HL-60 (cell line): ENCODE measurements at regions not wholly inside any gene's neighbourhood (a gene's known extent, or its start where the extent isn't known, plus 50 kb on each side); places are given as distances from the start of the nearest gene placed in this dataset.

Experiments used
- DNase-seq, 2 experiments: peaks; one replicate each; pipeline ENCODE4 v3.0.0-alpha.2; 2010 to 2020; ENCODE audit warnings: low read depth in 1 of 2, low spot score in 1 of 2
- H3K27ac ChIP-seq: fragments of 250-450 bp; sonication (Bioruptor Pico); replicated peaks from 2 replicates; pipeline ENCODE4 v1.5.1; 2020; ENCODE audit warnings: mild to moderate bottlenecking, moderate library complexity
- H3K27me3 ChIP-seq: fragments of 250-450 bp; sonication (Bioruptor Pico); 2 replicates; pipeline ENCODE4 v1.5.1; 2021; ENCODE audit warnings: mild to moderate bottlenecking, moderate library complexity; ENCODE audit not compliant: insufficient read depth, poor library complexity, severe bottlenecking
- H3K4me3 ChIP-seq: replicated peaks from 2 replicates; pipeline ENCODE4 v1.5.1; 2011; ENCODE audit warnings: mild to moderate bottlenecking, control low read depth, low read length; ENCODE audit not compliant: insufficient read depth
- GABPA ChIP-seq: IDR thresholded peaks from 2 replicates; pipeline ENCODE4 v1.6.1; 2012; ENCODE audit warnings: low read depth
- POLR2AphosphoS5 ChIP-seq: IDR thresholded peaks from 2 replicates; pipeline ENCODE4 v1.6.1; 2012; ENCODE audit warnings: low read depth
- REST ChIP-seq: IDR thresholded peaks from 2 replicates; pipeline ENCODE4 v1.6.1; 2012; ENCODE audit warnings: low read depth; ENCODE audit not compliant: insufficient replicate concordance
- SPI1 ChIP-seq: IDR thresholded peaks from 2 replicates; pipeline ENCODE4 v1.6.1; 2012; ENCODE audit warnings: low read depth, mild to moderate bottlenecking, borderline replicate concordance
- TF ChIP-seq, protein P1 (sequence below): IDR thresholded peaks from one replicate; pipeline ENCODE4 v1.5.1; 2011; ENCODE audit warnings: low read length, control low read depth, inconsistent platforms; ENCODE audit not compliant: insufficient read depth

DNA sequence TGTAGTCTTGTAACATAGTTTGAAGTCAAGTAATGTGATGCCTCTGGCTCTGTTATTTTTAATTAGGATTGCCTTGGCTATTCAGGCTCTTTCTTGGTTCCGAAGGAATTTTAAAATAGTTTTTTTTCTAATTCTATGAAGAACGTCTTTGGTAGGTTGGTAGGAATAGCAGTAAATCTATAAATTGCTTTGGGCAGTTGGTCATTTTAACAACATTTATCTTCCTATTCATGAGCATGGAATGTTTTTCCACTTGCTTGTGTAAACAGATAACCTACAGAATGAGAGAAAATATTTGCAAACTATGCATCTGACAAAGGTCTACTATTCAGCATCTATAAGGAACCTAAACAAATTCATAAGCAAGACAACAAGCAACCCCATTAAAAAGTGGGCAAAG is 173.2 kb upstream of the TRPC7 start:
- Histone ChIP-seq H3K27ac (no peak overlapping the region), H3K4me3 (no peak overlapping the region), H3K27me3 (no peaks in the 10 kb centered on the region)
- DNase-seq, result no peak
- no peak for TF ChIP-seq GABPA
- TF ChIP-seq, protein P1, sequence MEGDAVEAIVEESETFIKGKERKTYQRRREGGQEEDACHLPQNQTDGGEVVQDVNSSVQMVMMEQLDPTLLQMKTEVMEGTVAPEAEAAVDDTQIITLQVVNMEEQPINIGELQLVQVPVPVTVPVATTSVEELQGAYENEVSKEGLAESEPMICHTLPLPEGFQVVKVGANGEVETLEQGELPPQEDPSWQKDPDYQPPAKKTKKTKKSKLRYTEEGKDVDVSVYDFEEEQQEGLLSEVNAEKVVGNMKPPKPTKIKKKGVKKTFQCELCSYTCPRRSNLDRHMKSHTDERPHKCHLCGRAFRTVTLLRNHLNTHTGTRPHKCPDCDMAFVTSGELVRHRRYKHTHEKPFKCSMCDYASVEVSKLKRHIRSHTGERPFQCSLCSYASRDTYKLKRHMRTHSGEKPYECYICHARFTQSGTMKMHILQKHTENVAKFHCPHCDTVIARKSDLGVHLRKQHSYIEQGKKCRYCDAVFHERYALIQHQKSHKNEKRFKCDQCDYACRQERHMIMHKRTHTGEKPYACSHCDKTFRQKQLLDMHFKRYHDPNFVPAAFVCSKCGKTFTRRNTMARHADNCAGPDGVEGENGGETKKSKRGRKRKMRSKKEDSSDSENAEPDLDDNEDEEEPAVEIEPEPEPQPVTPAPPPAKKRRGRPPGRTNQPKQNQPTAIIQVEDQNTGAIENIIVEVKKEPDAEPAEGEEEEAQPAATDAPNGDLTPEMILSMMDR, result no peak
- no peak for TF ChIP-seq REST
- no peak for TF ChIP-seq POLR2AphosphoS5
- TF ChIP-seq SPI1, result no peak

- TF ChIP-seq GABPA (no peak), SPI1 (no peak), POLR2AphosphoS5 (no peak), REST (no peak)
- TF ChIP-seq, protein P1, result no peak
- DNase-seq, result no peak
- H3K4me3 ChIP-seq, result no peak overlapping the region
- no peak overlapping the region for H3K27ac ChIP-seq
- H3K27me3 ChIP-seq, result no peaks in the 10 kb centered on the region
These were observed 163.7 kb upstream of the TRPC7 start for GRCh38 chr5:136529081-136529480.

DNA sequence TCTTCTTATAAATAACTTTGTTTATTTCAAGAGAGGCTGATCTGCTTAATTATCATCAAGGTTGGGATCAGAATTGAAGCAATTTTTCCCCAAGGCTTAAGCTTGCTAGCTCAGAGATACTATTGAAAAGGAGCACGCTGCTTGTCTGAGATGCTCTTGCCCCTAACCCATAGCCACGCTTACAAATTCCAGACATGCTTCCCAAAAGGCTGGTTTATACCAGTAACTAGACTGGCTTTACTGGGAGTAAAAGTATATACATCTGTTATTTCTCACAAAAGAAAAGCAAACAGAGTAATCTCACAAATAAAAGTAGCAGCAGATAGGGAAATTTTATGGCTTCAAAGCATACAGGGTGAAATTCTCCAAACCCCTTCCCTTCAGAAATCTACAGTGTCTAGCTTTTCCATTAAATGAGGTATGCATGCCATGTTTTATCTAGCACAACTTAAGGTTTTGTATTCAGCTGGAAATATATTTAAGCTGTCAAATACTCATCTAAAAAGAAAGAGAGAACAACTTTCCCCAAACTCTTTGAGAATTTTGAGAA is 163.2 kb upstream of the TRPC7 start:
- TF ChIP-seq, protein P1, result no peak
- TF ChIP-seq POLR2AphosphoS5 (no peak), SPI1 (no peak), GABPA (no peak), REST (no peak)
- H3K27ac ChIP-seq, result no peak overlapping the region
- no peak for DNase-seq
- H3K4me3 ChIP-seq, result no peak overlapping the region
- no peaks in the 10 kb centered on the region for H3K27me3 ChIP-seq
